T47D (cell line): ENCODE measurements at regions not wholly inside any gene's neighbourhood (a gene's known extent, or its start where the extent isn't known, plus 50 kb on each side); places are given as distances from the start of the nearest gene placed in this dataset.
"Not testable (repeated sequence)": the region's sequence is repeated elsewhere in the genome, so short reads cannot be mapped to it uniquely, and the experiment has no call there.

ENCODE experiments used
- DNase-seq, 2 experiments: peaks; one replicate each; pipeline versions ENCODE4 v3.0.0 to v3.0.0-alpha.2; 2011 to 2012; ENCODE audit warnings: low read depth in 1 of 2, low spot score in 1 of 2
- JUND ChIP-seq: IDR thresholded peaks from 2 replicates; pipeline ENCODE4 v1.6.1; 2012; ENCODE audit warnings: low read depth
- in situ Hi-C: cut with HindIII; loops from 2 replicates; pipeline ENCODE4 v1.10.0; 2016; ENCODE audit warnings: low sequenced_read_pairs, low pct_unique_long_range_greater_than_20kb

- in situ Hi-C loops, result no loop called here
- peak in 1 of 2 experiments; percentile 59 for DNase-seq
- no peak for TF ChIP-seq JUND
These were observed 111.9 kb downstream of the EHF start for GRCh38 chr11:34732831-34733230.

GRCh38 chr11:34731603-34732002 is 110.7 kb downstream of the EHF start:
- no peak for DNase-seq
- TF ChIP-seq JUND, result no peak
- in situ Hi-C loops, result no loop called here

- no peak for DNase-seq
- in situ Hi-C loops, result no loop called here
- TF ChIP-seq JUND, result no peak
These were observed 109.8 kb downstream of the EHF start for GRCh38 chr11:34730544-34731295.

GRCh38 chr11:34728609-34729008 is 107.7 kb downstream of the EHF start:
- DNase-seq, result no peak
- TF ChIP-seq JUND, result no peak
- in situ Hi-C loops, result no loop called here

GRCh38 chr11:34727228-34727737 is 106.4 kb downstream of the EHF start:
- in situ Hi-C loops, result no loop called here
- DNase-seq, result no peak
- TF ChIP-seq JUND, result no peak

- TF ChIP-seq JUND, result no peak
- no peak for DNase-seq
- in situ Hi-C loops, result no loop called here
These were observed 104.1 kb downstream of the EHF start for GRCh38 chr11:34724973-34725372.

- in situ Hi-C loops, result no loop called here
- no peak for TF ChIP-seq JUND
- DNase-seq, result no peak
These were observed 100.8 kb downstream of the EHF start for GRCh38 chr11:34721646-34722045.

GRCh38 chr11:34719303-34719848 is 98.5 kb downstream of the EHF start:
- TF ChIP-seq JUND, result no peak
- in situ Hi-C loops, result no loop called here
- DNase-seq, result no peak

- in situ Hi-C loops, result not testable (repeated sequence)
These were observed 92.7 kb downstream of the EHF start for GRCh38 chr11:34713631-34714030.

More at GRCh38 chr11:34713631-34714030, 92.7 kb downstream of the EHF start:
- DNase-seq, result not testable (repeated sequence)
